Body of pancreas (tissue), 4 donors: ENCODE measurements at regions not wholly inside any gene's neighbourhood (a gene's known extent, or its start where the extent isn't known, plus 50 kb on each side); places are given as distances from the start of the nearest gene placed in this dataset.

Source experiments
- POLR2A ChIP-seq, 3 donors: fragments of 450-650 bp; IDR thresholded peaks; one replicate each; pipeline ENCODE4 v1.6.1; 2016; ENCODE audit warnings: antibody characterized with exemption in 3 of 3, mild to moderate bottlenecking in 2 of 3
- TF ChIP-seq, protein P1 (sequence below), 7 experiments: fragments of 450-650 bp in 4 of 7; fragments of 200-600 bp in 3 of 7; sonication (generic) in 3 of 7; IDR thresholded peaks; one replicate each; pipeline ENCODE4 v1.5.1; 2016 to 2019; ENCODE audit warnings: antibody characterized with exemption in 7 of 7

DNA sequence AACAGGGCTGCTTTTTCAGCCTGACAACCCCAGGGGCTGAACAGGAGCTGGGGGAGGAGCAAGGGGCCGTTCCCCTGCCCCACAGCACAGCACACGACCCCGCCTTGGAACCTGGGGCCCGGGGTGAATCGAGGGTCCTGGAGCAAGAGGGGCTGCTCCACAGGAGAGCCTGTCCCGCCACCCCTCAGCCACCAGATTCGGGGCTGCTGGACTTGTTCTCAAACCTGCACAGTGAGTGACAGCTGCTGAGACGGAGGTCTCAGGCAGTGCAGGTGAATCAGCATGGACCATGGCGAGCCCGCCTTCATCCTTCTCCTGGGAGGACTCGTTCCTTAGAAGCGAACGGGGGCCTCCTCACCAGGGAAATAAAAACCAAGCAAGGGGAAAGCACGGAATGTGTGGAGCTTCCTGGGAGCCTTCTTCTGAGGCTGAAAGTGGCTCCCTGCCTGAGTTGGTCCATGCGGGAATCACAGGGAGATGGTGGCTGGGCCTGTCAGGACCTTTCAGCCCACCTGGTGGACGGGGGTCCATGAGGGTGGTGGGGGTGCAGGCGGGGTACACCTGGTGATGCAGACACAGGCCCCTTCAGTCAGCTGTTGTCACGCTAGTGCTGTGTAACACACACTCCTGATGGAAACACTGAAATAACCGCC is 125.4 kb downstream of the SIK1 start:
- TF ChIP-seq, protein P1, sequence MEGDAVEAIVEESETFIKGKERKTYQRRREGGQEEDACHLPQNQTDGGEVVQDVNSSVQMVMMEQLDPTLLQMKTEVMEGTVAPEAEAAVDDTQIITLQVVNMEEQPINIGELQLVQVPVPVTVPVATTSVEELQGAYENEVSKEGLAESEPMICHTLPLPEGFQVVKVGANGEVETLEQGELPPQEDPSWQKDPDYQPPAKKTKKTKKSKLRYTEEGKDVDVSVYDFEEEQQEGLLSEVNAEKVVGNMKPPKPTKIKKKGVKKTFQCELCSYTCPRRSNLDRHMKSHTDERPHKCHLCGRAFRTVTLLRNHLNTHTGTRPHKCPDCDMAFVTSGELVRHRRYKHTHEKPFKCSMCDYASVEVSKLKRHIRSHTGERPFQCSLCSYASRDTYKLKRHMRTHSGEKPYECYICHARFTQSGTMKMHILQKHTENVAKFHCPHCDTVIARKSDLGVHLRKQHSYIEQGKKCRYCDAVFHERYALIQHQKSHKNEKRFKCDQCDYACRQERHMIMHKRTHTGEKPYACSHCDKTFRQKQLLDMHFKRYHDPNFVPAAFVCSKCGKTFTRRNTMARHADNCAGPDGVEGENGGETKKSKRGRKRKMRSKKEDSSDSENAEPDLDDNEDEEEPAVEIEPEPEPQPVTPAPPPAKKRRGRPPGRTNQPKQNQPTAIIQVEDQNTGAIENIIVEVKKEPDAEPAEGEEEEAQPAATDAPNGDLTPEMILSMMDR (IDR thresholded peaks at IDR 0.05), result no peak
- TF ChIP-seq POLR2A (IDR thresholded peaks at IDR 0.05), result no peak
